ENCODE measurements at regions not wholly inside any gene's neighbourhood (a gene's known extent, or its start where the extent isn't known, plus 50 kb on each side); places are given as distances from the start of the nearest gene placed in this dataset.

DNA sequence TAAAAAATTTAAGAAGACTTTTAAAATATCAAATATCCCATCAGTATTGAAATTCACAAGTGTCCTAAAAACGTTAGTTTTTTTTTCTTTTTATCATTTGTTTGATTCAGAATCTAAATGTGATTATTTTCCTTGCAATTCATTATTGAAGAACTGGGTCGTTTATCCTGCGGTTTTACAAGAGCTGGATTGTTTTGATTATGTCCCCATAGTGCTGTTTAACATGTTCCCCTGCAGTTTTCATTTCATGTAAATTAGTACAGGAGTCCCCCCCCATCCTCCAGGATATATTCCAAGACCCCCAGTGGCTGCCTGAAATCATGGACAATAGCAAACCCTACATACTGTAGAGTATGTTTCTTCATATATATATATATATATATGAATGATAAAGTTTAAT lies 105.7 kb downstream of the KCTD15 start:
- H3K4me3 ChIP-seq: no peak overlapping the region
- H3F3A ChIP-seq (replicated peaks; ENCODE audit: low read depth): peaks cover 14% of the 10 kb centered on the region
- no peak overlapping the region for H2AFZ ChIP-seq
- no peak overlapping the region for H3K27ac ChIP-seq (ENCODE audit: low read depth)
- H3K27ac Mint-ChIP-seq: no peak overlapping the region
- no peaks in the 10 kb centered on the region for H3K79me2 ChIP-seq (replicated peaks; ENCODE audit: insufficient read depth)
- H3K36me3 Mint-ChIP-seq (ENCODE audit: low read depth): peaks cover 19% of the 10 kb centered on the region
- H3K4me3 Mint-ChIP-seq: no peak overlapping the region
- no peak for DNase-seq (ENCODE audit: low spot score)
- no peaks in the 10 kb centered on the region; the same call in 1 of the 2 replicates for H3K36me3 ChIP-seq (ENCODE audit: insufficient read depth)
- TF ChIP-seq REST (IDR thresholded peaks at IDR 0.05; ENCODE audit: unreplicated experiment): no peak
- no peak for TF ChIP-seq NANOG (IDR thresholded peaks at IDR 0.05; ENCODE audit: borderline replicate concordance)
- no peak for TF ChIP-seq ZNF114 (CRISPR knock-in tag; IDR thresholded peaks at IDR 0.05)
- no peak for TF ChIP-seq JUNB (IDR thresholded peaks at IDR 0.05; ENCODE audit: unreplicated experiment)
- TF ChIP-seq ZNF331 (CRISPR knock-in tag; IDR thresholded peaks at IDR 0.05; ENCODE audit: low read depth): no peak
- TF ChIP-seq, protein P1, sequence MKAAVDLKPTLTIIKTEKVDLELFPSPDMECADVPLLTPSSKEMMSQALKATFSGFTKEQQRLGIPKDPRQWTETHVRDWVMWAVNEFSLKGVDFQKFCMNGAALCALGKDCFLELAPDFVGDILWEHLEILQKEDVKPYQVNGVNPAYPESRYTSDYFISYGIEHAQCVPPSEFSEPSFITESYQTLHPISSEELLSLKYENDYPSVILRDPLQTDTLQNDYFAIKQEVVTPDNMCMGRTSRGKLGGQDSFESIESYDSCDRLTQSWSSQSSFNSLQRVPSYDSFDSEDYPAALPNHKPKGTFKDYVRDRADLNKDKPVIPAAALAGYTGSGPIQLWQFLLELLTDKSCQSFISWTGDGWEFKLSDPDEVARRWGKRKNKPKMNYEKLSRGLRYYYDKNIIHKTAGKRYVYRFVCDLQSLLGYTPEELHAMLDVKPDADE (IDR thresholded peaks at IDR 0.05): no peak
- TF ChIP-seq CREB1 (CRISPR knock-in tag; IDR thresholded peaks at IDR 0.05; ENCODE audit: low read depth): no peak
- TF ChIP-seq POLR2AphosphoS5 (IDR thresholded peaks at IDR 0.05; ENCODE audit: low read depth): no peak
- TF ChIP-seq STAT1 (IDR thresholded peaks at IDR 0.05; ENCODE audit: unreplicated experiment): no peak
- TF ChIP-seq EZH2 (IDR thresholded peaks at IDR 0.05; ENCODE audit: low read depth, unreplicated experiment): no peak
- TF ChIP-seq, protein P2, sequence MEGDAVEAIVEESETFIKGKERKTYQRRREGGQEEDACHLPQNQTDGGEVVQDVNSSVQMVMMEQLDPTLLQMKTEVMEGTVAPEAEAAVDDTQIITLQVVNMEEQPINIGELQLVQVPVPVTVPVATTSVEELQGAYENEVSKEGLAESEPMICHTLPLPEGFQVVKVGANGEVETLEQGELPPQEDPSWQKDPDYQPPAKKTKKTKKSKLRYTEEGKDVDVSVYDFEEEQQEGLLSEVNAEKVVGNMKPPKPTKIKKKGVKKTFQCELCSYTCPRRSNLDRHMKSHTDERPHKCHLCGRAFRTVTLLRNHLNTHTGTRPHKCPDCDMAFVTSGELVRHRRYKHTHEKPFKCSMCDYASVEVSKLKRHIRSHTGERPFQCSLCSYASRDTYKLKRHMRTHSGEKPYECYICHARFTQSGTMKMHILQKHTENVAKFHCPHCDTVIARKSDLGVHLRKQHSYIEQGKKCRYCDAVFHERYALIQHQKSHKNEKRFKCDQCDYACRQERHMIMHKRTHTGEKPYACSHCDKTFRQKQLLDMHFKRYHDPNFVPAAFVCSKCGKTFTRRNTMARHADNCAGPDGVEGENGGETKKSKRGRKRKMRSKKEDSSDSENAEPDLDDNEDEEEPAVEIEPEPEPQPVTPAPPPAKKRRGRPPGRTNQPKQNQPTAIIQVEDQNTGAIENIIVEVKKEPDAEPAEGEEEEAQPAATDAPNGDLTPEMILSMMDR (conservative IDR thresholded peaks at IDR 0.05; ENCODE audit: low read depth in 2 of 2): no peak
- TF ChIP-seq EZH2phosphoT487 (IDR thresholded peaks at IDR 0.05; ENCODE audit: unreplicated experiment): no peak
- TF ChIP-seq ZNF462 (CRISPR knock-in tag; IDR thresholded peaks at IDR 0.05): no peak
- H3K27me3 Mint-ChIP-seq (ENCODE audit: insufficient read depth, low read depth, poor library complexity): peaks cover 9% of the 10 kb centered on the region
- peaks cover 25% of the 10 kb centered on the region for H3K4me1 Mint-ChIP-seq
- peaks cover 23% of the 10 kb centered on the region for H3K9me3 Mint-ChIP-seq
- no peaks in the 10 kb centered on the region for H4K20me1 ChIP-seq (replicated peaks; ENCODE audit: insufficient read depth)
- 0 out of 2 replicates have a peak, but pooled peaks cover 2% of the 10 kb centered on the region for H3K27me3 ChIP-seq (ENCODE audit: insufficient read depth)
- ATAC-seq: no peak
- peaks cover 12% of the 10 kb centered on the region for H3K4me1 ChIP-seq (ENCODE audit: insufficient read depth)
- no peak overlapping the region for H3K4me2 ChIP-seq
- no peaks in the 10 kb centered on the region for H3K9me2 ChIP-seq (ENCODE audit: insufficient read depth)

All from GM23338 (cell line).